ENCODE measurements at regions not wholly inside any gene's neighbourhood (a gene's known extent, or its start where the extent isn't known, plus 50 kb on each side); places are given as distances from the start of the nearest gene placed in this dataset.

DNA sequence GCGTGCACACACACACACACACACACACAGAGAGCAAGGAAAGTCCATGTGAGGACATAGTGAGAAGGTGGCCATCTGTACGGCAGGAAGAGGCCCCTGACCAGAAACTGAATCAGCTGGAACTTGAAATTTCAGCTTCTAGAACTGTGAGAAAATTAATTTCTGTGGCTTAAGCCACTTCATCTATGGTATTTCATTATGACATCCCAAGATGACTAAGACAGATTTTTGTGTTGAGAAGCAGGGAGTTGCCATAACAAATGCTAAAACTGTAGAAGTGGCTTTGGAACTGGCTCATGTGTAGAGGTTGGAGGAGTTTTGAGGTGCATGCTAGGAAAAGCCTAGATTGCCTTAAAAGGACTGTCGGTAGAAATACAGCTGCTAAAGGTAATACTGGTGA, 63.4 kb upstream of the ZBTB7C start:
- H4K20me1 ChIP-seq (ENCODE audit: insufficient read depth), result no peaks in the 10 kb centered on the region
- H3K4me3 ChIP-seq (ENCODE audit: low read depth in 2 of 2, low read length in 1 of 2), result no peak overlapping the region
- CTCF ChIA-PET, result interaction anchor here (1.0 to 8.4 kb wide), 4 partner anchors 11 to 242 kb away, joined by 3 to 174 read pairs (median 16); no protein-coding TSS in a partner anchor
- no peak for DNase-seq
- H3K79me2 ChIP-seq (ENCODE audit: insufficient read depth), result no peaks in the 10 kb centered on the region
- no peaks in the 10 kb centered on the region for H3K9me2 ChIP-seq
- no peak overlapping the region for H3K9ac ChIP-seq
- no peak overlapping the region for H2AFZ ChIP-seq (ENCODE audit: low read depth)
- H3K4me1 ChIP-seq (ENCODE audit: control insufficient read depth in 1 of 2, insufficient read depth in 2 of 2, low read depth in 1 of 2, low read length in 1 of 2), result peaks cover 0 to 3% of the 10 kb centered on the region in 2 experiments; a peak in 1 of 4 replicates
- WGBS (ENCODE audit: low lambda C conversion rate), result 60% methylated on average over 3 of the region's 3 CpGs
- no peaks in the 10 kb centered on the region for H3K27me3 ChIP-seq (ENCODE audit: insufficient read depth)
- TF ChIP-seq TCF12 (IDR thresholded peaks at IDR 0.05) (no peak), FOXM1 (IDR thresholded peaks at IDR 0.05; ENCODE audit: low read depth) (no peak), YY1 (IDR thresholded peaks at IDR 0.05; ENCODE audit: low read depth) (no peak), JUND (IDR thresholded peaks at IDR 0.05) (no peak), GABPA (IDR thresholded peaks at IDR 0.05; ENCODE audit: low read depth) (no peak), SMC3 (IDR thresholded peaks at IDR 0.05; ENCODE audit: low read depth, low read length) (no peak), FOXJ3 (CRISPR knock-in tag; IDR thresholded peaks at IDR 0.05) (no peak), ELF1 (IDR thresholded peaks at IDR 0.05) (no peak)
- TF ChIP-seq, protein P1, sequence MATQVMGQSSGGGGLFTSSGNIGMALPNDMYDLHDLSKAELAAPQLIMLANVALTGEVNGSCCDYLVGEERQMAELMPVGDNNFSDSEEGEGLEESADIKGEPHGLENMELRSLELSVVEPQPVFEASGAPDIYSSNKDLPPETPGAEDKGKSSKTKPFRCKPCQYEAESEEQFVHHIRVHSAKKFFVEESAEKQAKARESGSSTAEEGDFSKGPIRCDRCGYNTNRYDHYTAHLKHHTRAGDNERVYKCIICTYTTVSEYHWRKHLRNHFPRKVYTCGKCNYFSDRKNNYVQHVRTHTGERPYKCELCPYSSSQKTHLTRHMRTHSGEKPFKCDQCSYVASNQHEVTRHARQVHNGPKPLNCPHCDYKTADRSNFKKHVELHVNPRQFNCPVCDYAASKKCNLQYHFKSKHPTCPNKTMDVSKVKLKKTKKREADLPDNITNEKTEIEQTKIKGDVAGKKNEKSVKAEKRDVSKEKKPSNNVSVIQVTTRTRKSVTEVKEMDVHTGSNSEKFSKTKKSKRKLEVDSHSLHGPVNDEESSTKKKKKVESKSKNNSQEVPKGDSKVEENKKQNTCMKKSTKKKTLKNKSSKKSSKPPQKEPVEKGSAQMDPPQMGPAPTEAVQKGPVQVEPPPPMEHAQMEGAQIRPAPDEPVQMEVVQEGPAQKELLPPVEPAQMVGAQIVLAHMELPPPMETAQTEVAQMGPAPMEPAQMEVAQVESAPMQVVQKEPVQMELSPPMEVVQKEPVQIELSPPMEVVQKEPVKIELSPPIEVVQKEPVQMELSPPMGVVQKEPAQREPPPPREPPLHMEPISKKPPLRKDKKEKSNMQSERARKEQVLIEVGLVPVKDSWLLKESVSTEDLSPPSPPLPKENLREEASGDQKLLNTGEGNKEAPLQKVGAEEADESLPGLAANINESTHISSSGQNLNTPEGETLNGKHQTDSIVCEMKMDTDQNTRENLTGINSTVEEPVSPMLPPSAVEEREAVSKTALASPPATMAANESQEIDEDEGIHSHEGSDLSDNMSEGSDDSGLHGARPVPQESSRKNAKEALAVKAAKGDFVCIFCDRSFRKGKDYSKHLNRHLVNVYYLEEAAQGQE (IDR thresholded peaks at IDR 0.05; ENCODE audit: low read depth, low read length), result no peak
- TF ChIP-seq, protein P2, sequence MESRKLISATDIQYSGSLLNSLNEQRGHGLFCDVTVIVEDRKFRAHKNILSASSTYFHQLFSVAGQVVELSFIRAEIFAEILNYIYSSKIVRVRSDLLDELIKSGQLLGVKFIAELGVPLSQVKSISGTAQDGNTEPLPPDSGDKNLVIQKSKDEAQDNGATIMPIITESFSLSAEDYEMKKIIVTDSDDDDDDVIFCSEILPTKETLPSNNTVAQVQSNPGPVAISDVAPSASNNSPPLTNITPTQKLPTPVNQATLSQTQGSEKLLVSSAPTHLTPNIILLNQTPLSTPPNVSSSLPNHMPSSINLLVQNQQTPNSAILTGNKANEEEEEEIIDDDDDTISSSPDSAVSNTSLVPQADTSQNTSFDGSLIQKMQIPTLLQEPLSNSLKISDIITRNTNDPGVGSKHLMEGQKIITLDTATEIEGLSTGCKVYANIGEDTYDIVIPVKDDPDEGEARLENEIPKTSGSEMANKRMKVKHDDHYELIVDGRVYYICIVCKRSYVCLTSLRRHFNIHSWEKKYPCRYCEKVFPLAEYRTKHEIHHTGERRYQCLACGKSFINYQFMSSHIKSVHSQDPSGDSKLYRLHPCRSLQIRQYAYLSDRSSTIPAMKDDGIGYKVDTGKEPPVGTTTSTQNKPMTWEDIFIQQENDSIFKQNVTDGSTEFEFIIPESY (IDR thresholded peaks at IDR 0.05; ENCODE audit: borderline replicate concordance, low read depth), result no peak
- POLR2A ChIA-PET, result no interaction called here
- no peak overlapping the region for H3K27ac ChIP-seq (ENCODE audit: low read depth in 2 of 2, low read length in 1 of 2)
- H3F3A ChIP-seq (replicated peaks; ENCODE audit: insufficient read depth), result peaks cover 5% of the 10 kb centered on the region
- H3K36me3 ChIP-seq (replicated peaks in 1 of 2; ENCODE audit: control insufficient read depth in 1 of 2, insufficient read depth in 2 of 2, low read length in 1 of 2), result no peaks in the 10 kb centered on the region
- H3K9me3 ChIP-seq, result 0 out of 2 replicates have a peak, but pooled peaks cover 1% of the 10 kb centered on the region
- no peak overlapping the region for H3K4me2 ChIP-seq

DNA sequence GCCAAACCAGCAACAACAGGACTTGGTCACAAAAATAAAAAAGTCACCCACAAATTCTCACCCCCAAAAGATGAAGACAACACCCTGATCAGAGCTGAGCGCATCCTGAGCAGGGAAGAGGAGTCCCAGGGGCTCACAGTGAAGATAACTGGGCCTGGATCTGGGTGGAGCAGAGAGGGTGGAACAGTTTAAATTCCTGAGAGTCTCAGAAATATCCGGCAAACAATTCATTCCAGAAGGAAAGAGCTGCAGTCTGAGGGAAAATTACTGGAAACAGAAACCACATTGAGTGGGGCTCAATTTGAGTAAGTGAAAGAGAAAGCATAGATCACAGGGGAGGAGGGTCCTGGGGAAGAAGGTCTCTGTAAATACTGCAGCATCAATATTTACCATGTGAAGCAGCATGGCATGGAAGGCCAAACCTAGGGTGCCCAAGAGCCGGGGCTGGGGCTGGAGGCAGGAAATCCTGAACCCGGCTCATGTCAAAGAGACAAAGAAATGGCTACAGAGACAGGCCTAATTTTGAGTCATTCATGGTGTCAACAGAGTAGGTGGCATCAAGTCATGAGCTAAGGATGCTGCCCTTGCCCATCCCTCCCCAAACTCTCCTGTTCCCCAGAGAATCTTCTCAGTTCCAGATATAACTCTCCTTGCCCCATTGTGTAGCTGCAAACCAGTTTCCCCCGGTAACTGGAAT, 61.4 kb upstream of the ZBTB7C start:
- Histone ChIP-seq H3K9me3 (no peaks in the 10 kb centered on the region), H3K4me1 (ENCODE audit: control insufficient read depth in 1 of 2, insufficient read depth in 2 of 2, low read depth in 1 of 2, low read length in 1 of 2) (peaks cover 0 to under 1% of the 10 kb centered on the region in 2 experiments; a peak in 1 of 4 replicates), H3K36me3 (replicated peaks in 1 of 2; ENCODE audit: control insufficient read depth in 1 of 2, insufficient read depth in 2 of 2, low read length in 1 of 2) (no peaks in the 10 kb centered on the region), H3F3A (replicated peaks; ENCODE audit: insufficient read depth) (no peaks in the 10 kb centered on the region), H3K27me3 (ENCODE audit: insufficient read depth) (no peaks in the 10 kb centered on the region), H2AFZ (ENCODE audit: low read depth) (no peak overlapping the region), H3K4me3 (ENCODE audit: low read depth in 2 of 2, low read length in 1 of 2) (no peak overlapping the region), H3K79me2 (ENCODE audit: insufficient read depth) (no peaks in the 10 kb centered on the region), H4K20me1 (ENCODE audit: insufficient read depth) (no peaks in the 10 kb centered on the region), H3K27ac (ENCODE audit: low read depth in 2 of 2, low read length in 1 of 2) (peak overlapping the region in 1 of 2 experiments; percentile 61; a peak in 1 of 4 replicates), H3K9ac (no peak overlapping the region), H3K9me2 (no peaks in the 10 kb centered on the region), H3K4me2 (no peak overlapping the region)
- no peak for DNase-seq
- POLR2A ChIA-PET, result no interaction called here
- no peak for TF ChIP-seq CHD2 (IDR thresholded peaks at IDR 0.05; ENCODE audit: low read length, partially characterized antibody)
- TF ChIP-seq RFX5 (IDR thresholded peaks at IDR 0.05; ENCODE audit: low read length), result no peak
- no peak for TF ChIP-seq TEAD4 (IDR thresholded peaks at IDR 0.05; ENCODE audit: borderline replicate concordance, insufficient read depth)
- no peak for TF ChIP-seq EP300 (IDR thresholded peaks at IDR 0.05; ENCODE audit: borderline replicate concordance in 1 of 2, low read depth in 1 of 2, low read length in 1 of 2)
- no peak for TF ChIP-seq MXI1 (IDR thresholded peaks at IDR 0.05; ENCODE audit: low read depth, low read length)
- TF ChIP-seq, protein P3, sequence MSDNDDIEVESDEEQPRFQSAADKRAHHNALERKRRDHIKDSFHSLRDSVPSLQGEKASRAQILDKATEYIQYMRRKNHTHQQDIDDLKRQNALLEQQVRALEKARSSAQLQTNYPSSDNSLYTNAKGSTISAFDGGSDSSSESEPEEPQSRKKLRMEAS (IDR thresholded peaks at IDR 0.05; ENCODE audit: low read depth), result no peak
- no peak for TF ChIP-seq SMC3 (IDR thresholded peaks at IDR 0.05; ENCODE audit: low read depth, low read length)
- TF ChIP-seq EZH2phosphoT487 (IDR thresholded peaks at IDR 0.05; ENCODE audit: borderline replicate concordance, low read depth), result no peak
- 79% methylated on average over 5 of the region's 5 CpGs for WGBS (ENCODE audit: low lambda C conversion rate)
- CTCF ChIA-PET, result interaction anchor here (0.8 to 8.4 kb wide), 8 partner anchors 10 to 205 kb away, joined by 3 to 174 read pairs (median 4); no protein-coding TSS in a partner anchor

All from SK-N-SH (cell line).